DOHH2 (cell line): ENCODE measurements at regions not wholly inside any gene's neighbourhood (a gene's known extent, or its start where the extent isn't known, plus 50 kb on each side); places are given as distances from the start of the nearest gene placed in this dataset.

Source experiments
- EZH2phosphoT487 ChIP-seq: fragments of 200-600 bp; sonication (generic); IDR thresholded peaks from 2 replicates; pipeline ENCODE4 v1.6.1; 2017; ENCODE audit warnings: borderline replicate concordance, mild to moderate bottlenecking, antibody characterized with exemption, low read length, moderate library complexity, mixed read lengths
- TF ChIP-seq, protein P1 (sequence below): fragments of 200-600 bp; sonication (generic); IDR thresholded peaks from one replicate; pipeline ENCODE4 v1.5.1; 2014; ENCODE audit warnings: antibody characterized with exemption, mild to moderate bottlenecking, low read depth, low read length; ENCODE audit not compliant: poor library complexity, severe bottlenecking

DNA sequence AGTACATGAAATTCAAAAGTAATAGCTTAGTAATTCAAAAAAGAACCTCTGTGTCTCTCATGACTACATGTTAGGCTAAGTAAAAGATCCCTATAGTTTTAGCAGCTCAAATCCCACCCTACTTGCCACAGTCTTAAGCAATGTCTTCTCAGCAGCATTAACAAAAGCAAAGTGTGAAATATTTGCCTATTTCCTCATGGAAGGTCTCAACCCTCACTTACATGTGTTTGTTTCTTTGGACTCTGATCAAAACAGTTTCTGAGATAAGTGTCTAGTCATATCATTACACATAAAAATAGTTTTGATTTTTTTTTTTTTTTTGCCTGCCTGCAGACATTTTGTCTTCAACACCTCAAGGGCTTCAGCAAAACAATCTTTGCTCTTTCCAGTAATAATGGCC lies 310.5 kb downstream of the CETN3 start:
- TF ChIP-seq, protein P1, sequence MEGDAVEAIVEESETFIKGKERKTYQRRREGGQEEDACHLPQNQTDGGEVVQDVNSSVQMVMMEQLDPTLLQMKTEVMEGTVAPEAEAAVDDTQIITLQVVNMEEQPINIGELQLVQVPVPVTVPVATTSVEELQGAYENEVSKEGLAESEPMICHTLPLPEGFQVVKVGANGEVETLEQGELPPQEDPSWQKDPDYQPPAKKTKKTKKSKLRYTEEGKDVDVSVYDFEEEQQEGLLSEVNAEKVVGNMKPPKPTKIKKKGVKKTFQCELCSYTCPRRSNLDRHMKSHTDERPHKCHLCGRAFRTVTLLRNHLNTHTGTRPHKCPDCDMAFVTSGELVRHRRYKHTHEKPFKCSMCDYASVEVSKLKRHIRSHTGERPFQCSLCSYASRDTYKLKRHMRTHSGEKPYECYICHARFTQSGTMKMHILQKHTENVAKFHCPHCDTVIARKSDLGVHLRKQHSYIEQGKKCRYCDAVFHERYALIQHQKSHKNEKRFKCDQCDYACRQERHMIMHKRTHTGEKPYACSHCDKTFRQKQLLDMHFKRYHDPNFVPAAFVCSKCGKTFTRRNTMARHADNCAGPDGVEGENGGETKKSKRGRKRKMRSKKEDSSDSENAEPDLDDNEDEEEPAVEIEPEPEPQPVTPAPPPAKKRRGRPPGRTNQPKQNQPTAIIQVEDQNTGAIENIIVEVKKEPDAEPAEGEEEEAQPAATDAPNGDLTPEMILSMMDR = no peak
- TF ChIP-seq EZH2phosphoT487 = no peak
